Limb (tissue), 2 donors: ENCODE measurements at regions not wholly inside any gene's neighbourhood (a gene's known extent, or its start where the extent isn't known, plus 50 kb on each side); places are given as distances from the start of the nearest gene placed in this dataset.
A peak's percentile ranks its signal among the peaks of the same experiment; 100 is the strongest.

ENCODE experiments used
- DNase-seq, 2 donors: peaks; one replicate each; pipeline ENCODE4 v3.0.0-alpha.2; 2016; ENCODE audit errors: extremely low spot score in 2 of 2

- no peak for DNase-seq
Observed at GRCh38 chr14:65794674-65795279, 382.2 kb downstream of the FUT8 start.

- DNase-seq, result no peak
Observed at GRCh38 chr14:65798216-65798615, 385.7 kb downstream of the FUT8 start.

- DNase-seq, result no peak
Observed at GRCh38 chr14:65800694-65801093, 388.2 kb downstream of the FUT8 start.

- DNase-seq, result no peak
Observed at GRCh38 chr14:65802196-65802595, 389.7 kb downstream of the FUT8 start.

- no peak for DNase-seq
Observed at GRCh38 chr14:65803885-65804284, 391.4 kb downstream of the FUT8 start.

- DNase-seq, result no peak
Observed at GRCh38 chr14:65804439-65805112, 392.0 kb downstream of the FUT8 start.

- DNase-seq, result no peak
Observed at GRCh38 chr14:65805113-65805473, 392.6 kb downstream of the FUT8 start.

GRCh38 chr14:65808390-65808789 lies 395.9 kb downstream of the FUT8 start:
- DNase-seq, result no peak

GRCh38 chr14:65810322-65810721 lies 397.8 kb downstream of the FUT8 start:
- DNase-seq, result no peak

- no peak for DNase-seq
Observed at GRCh38 chr14:65813760-65814384, 401.3 kb downstream of the FUT8 start.

- no peak for DNase-seq
Observed at GRCh38 chr14:65815127-65815526, 402.6 kb downstream of the FUT8 start.

- DNase-seq, result no peak
Observed at GRCh38 chr14:65817011-65817410, 404.5 kb downstream of the FUT8 start.

- no peak for DNase-seq
Observed at GRCh38 chr14:65819569-65819968, 407.0 kb downstream of the FUT8 start.

GRCh38 chr14:65821224-65821753 lies 408.8 kb downstream of the FUT8 start:
- DNase-seq, result no peak

GRCh38 chr14:65824285-65824977 lies 411.9 kb downstream of the FUT8 start:
- peak; percentile 54 to 72 for DNase-seq

GRCh38 chr14:65824978-65825299 lies 412.4 kb downstream of the FUT8 start:
- DNase-seq, result no peak

GRCh38 chr14:65826946-65827345 lies 414.4 kb downstream of the FUT8 start:
- DNase-seq, result no peak

GRCh38 chr14:65827520-65827919 lies 415.0 kb downstream of the FUT8 start:
- no peak for DNase-seq

GRCh38 chr14:65828396-65828795 lies 415.9 kb downstream of the FUT8 start:
- no peak for DNase-seq

GRCh38 chr14:65832431-65833266 lies 420.1 kb downstream of the FUT8 start:
- no peak for DNase-seq

GRCh38 chr14:65833267-65833880 lies 420.8 kb downstream of the FUT8 start:
- DNase-seq, result no peak
